HFFc6 (cell line): ENCODE measurements at regions not wholly inside any gene's neighbourhood (a gene's known extent, or its start where the extent isn't known, plus 50 kb on each side); places are given as distances from the start of the nearest gene placed in this dataset.

Source experiments
- DNase-seq: peaks from one replicate; pipeline ENCODE4 v3.0.0-alpha.2; 2018
- H3K27ac Mint-ChIP-seq: 2 replicates; pipeline ENCODE4 v1.8.0; 2020; ENCODE audit warnings: mild to moderate bottlenecking, mixed read lengths
- H3K27me3 Mint-ChIP-seq: 2 replicates; pipeline ENCODE4 v1.8.0; 2021; ENCODE audit warnings: mild to moderate bottlenecking, moderate library complexity, mixed read lengths; ENCODE audit not compliant: insufficient read depth
- H3K36me3 Mint-ChIP-seq: 2 replicates; pipeline ENCODE4 v1.8.0; 2021; ENCODE audit warnings: low read depth, mixed read lengths
- H3K4me1 Mint-ChIP-seq: 2 replicates; pipeline ENCODE4 v1.8.0; 2020; ENCODE audit warnings: low read depth, mixed read lengths
- H3K4me3 Mint-ChIP-seq: 2 replicates; pipeline ENCODE4 v1.8.0; 2020; ENCODE audit warnings: mild to moderate bottlenecking, moderate library complexity, mixed read lengths
- H3K9me3 Mint-ChIP-seq: 2 replicates; pipeline ENCODE4 v1.8.0; 2020; ENCODE audit warnings: mild to moderate bottlenecking, mixed read lengths
- CTCF ChIP-seq: fragments of 200-600 bp; sonication (generic); IDR thresholded peaks from 2 replicates; pipeline ENCODE4 v1.5.0; 2021; ENCODE audit warnings: antibody characterized with exemption, mild to moderate bottlenecking

GRCh38 chr2:177320596-177320995 is 56.1 kb upstream of the NFE2L2 start:
- Mint-ChIP-seq H3K36me3 (no peaks in the 10 kb centered on the region), H3K9me3 (no peaks in the 10 kb centered on the region), H3K27me3 (no peaks in the 10 kb centered on the region), H3K27ac (no peak overlapping the region), H3K4me1 (no peaks in the 10 kb centered on the region), H3K4me3 (no peak overlapping the region)
- no peak for DNase-seq
- TF ChIP-seq CTCF, result no peak

- no peak overlapping the region for H3K27ac Mint-ChIP-seq
- TF ChIP-seq CTCF, result no peak
- no peaks in the 10 kb centered on the region for H3K9me3 Mint-ChIP-seq
- H3K4me1 Mint-ChIP-seq, result no peaks in the 10 kb centered on the region
- H3K4me3 Mint-ChIP-seq, result no peak overlapping the region
- no peak for DNase-seq
- no peaks in the 10 kb centered on the region for H3K36me3 Mint-ChIP-seq
- H3K27me3 Mint-ChIP-seq, result no peaks in the 10 kb centered on the region
Measured at GRCh38 chr2:177322801-177323261, 58.3 kb upstream of the NFE2L2 start.

GRCh38 chr2:177324797-177325196 is 60.3 kb upstream of the NFE2L2 start:
- Mint-ChIP-seq H3K9me3 (no peaks in the 10 kb centered on the region), H3K4me1 (peaks cover 6% of the 10 kb centered on the region; the same call in 1 of the 2 replicates), H3K27me3 (no peaks in the 10 kb centered on the region), H3K27ac (no peak overlapping the region), H3K4me3 (no peak overlapping the region), H3K36me3 (no peaks in the 10 kb centered on the region)
- no peak for DNase-seq
- no peak for TF ChIP-seq CTCF

GRCh38 chr2:177325554-177325953 is 61.0 kb upstream of the NFE2L2 start:
- Mint-ChIP-seq H3K27me3 (no peaks in the 10 kb centered on the region), H3K36me3 (no peaks in the 10 kb centered on the region), H3K9me3 (no peaks in the 10 kb centered on the region), H3K4me3 (no peak overlapping the region), H3K27ac (no peak overlapping the region), H3K4me1 (peaks cover 6% of the 10 kb centered on the region; the same call in 1 of the 2 replicates)
- TF ChIP-seq CTCF, result no peak
- no peak for DNase-seq

GRCh38 chr2:177326005-177326404 is 61.5 kb upstream of the NFE2L2 start:
- H3K4me1 Mint-ChIP-seq, result peaks cover 6% of the 10 kb centered on the region; the same call in 1 of the 2 replicates
- H3K27ac Mint-ChIP-seq, result no peak overlapping the region
- DNase-seq, result no peak
- H3K4me3 Mint-ChIP-seq, result no peak overlapping the region
- H3K36me3 Mint-ChIP-seq, result no peaks in the 10 kb centered on the region
- H3K27me3 Mint-ChIP-seq, result no peaks in the 10 kb centered on the region
- TF ChIP-seq CTCF, result no peak
- H3K9me3 Mint-ChIP-seq, result no peaks in the 10 kb centered on the region

- Mint-ChIP-seq H3K27ac (no peak overlapping the region), H3K36me3 (no peaks in the 10 kb centered on the region), H3K27me3 (no peaks in the 10 kb centered on the region), H3K9me3 (no peaks in the 10 kb centered on the region), H3K4me1 (peaks cover 8% of the 10 kb centered on the region), H3K4me3 (no peak overlapping the region)
- no peak for DNase-seq
- no peak for TF ChIP-seq CTCF
Measured at GRCh38 chr2:177326591-177326990, 62.1 kb upstream of the NFE2L2 start.
